OCI-LY3 (cell line): ENCODE measurements at regions not wholly inside any gene's neighbourhood (a gene's known extent, or its start where the extent isn't known, plus 50 kb on each side); places are given as distances from the start of the nearest gene placed in this dataset.
"Not testable (repeated sequence)": the region's sequence is repeated elsewhere in the genome, so short reads cannot be mapped to it uniquely, and the experiment has no call there.

Experiments used
- CTCF ChIP-seq: fragments of 200-600, 300-600 bp; sonication (generic); IDR thresholded peaks from 2 replicates; pipeline ENCODE4 v1.5.1; 2014; ENCODE audit warnings: antibody characterized with exemption, low read length, low read depth
- EZH2phosphoT487 ChIP-seq: fragments of 200-600 bp; shearing (Covaris generic); IDR thresholded peaks from 2 replicates; pipeline ENCODE4 v1.6.1; 2018; ENCODE audit warnings: antibody characterized with exemption, mixed run types, low read depth

- not testable (repeated sequence) for TF ChIP-seq CTCF, EZH2phosphoT487
Observed at GRCh38 chr12:86555491-86555890, 299.3 kb upstream of the MGAT4C start.
